ENCODE measurements at regions not wholly inside any gene's neighbourhood (a gene's known extent, or its start where the extent isn't known, plus 50 kb on each side); places are given as distances from the start of the nearest gene placed in this dataset.

- Histone ChIP-seq H3K36me3 (ENCODE audit: control insufficient read depth in 1 of 2, insufficient read depth in 2 of 2, low read length in 2 of 2) (no peaks in the 10 kb centered on the region), H3K9me3 (ENCODE audit: control insufficient read depth in 1 of 2, insufficient read depth in 1 of 2, low read depth in 1 of 2, low read length in 2 of 2) (no peaks in the 10 kb centered on the region), H3K27ac (ENCODE audit: low read depth, low read length) (peak overlapping the region; percentile 1; the same call in 1 of the 2 replicates), H4K20me1 (ENCODE audit: insufficient read depth) (no peaks in the 10 kb centered on the region), H3K9me2 (ENCODE audit: insufficient read depth) (no peaks in the 10 kb centered on the region), H3K27me3 (ENCODE audit: insufficient read depth, low read length) (no peaks in the 10 kb centered on the region), H3K4me3 (replicated peaks in 1 of 2; ENCODE audit: low read depth in 1 of 2, low read length in 2 of 2) (peak overlapping the region; percentile 24 to 47), H3K4me2 (ENCODE audit: low read length) (peak overlapping the region; percentile 74), H2AFZ (ENCODE audit: low read depth, low read length, poor library complexity, severe bottlenecking) (peak overlapping the region; percentile 89), H3K79me2 (ENCODE audit: insufficient read depth, low read length) (no peaks in the 10 kb centered on the region), H3K4me1 (ENCODE audit: control insufficient read depth in 1 of 2, insufficient read depth in 2 of 2, low read length in 2 of 2) (peaks cover 11 to 27% of the 10 kb centered on the region in 2 experiments), H3K9ac (ENCODE audit: low read length) (peak overlapping the region; percentile 28)
- no TSS peak for BruUV-seq (replicated peaks)
- ChIA-PET CTCF (interaction anchor here (0.7 to 1.2 kb wide), 2 partner anchors 174 to 227 kb away, joined by 4 to 5 read pairs; no protein-coding TSS in a partner anchor), RAD21 (ENCODE audit: low non-redundant PET in 1 of 2, low total read pairs in 2 of 2, uncharacterized antibody in 2 of 2, unreplicated experiment in 2 of 2) (no interaction called here), POLR2A (interaction anchor here (1.1 kb wide), 1 partner anchor 10 kb away, joined by 5 read pairs; no protein-coding TSS in a partner anchor)
- intact Hi-C loops (cut with micrococcal nuclease): loop anchor here (5.0 kb wide), 1 partner anchor 225 kb away; the partner anchor contains the start of gene MARCKS
- DNase-seq (ENCODE audit: low read depth, low spot score): peak; percentile 65
- peak; percentile 85 for ATAC-seq
- TF ChIP-seq RAD21 (IDR thresholded peaks at IDR 0.05; ENCODE audit: low read depth): 0 out of 2 replicates have a peak, but pooled peaks have one; percentile 13
- TF ChIP-seq SIN3A (IDR thresholded peaks at IDR 0.05; ENCODE audit: low read depth): 0 out of 2 replicates have a peak, but pooled peaks have one; percentile 53
- peak; percentile 72 for TF ChIP-seq JUND (IDR thresholded peaks at IDR 0.05)
- no peak for TF ChIP-seq ZFX (IDR thresholded peaks at IDR 0.05)
- peak; percentile 66 for TF ChIP-seq SP1 (IDR thresholded peaks at IDR 0.05; ENCODE audit: low read depth)
- peak; percentile 81 for TF ChIP-seq FOSL1 (IDR thresholded peaks at IDR 0.05; ENCODE audit: low read depth)
- TF ChIP-seq MAX (IDR thresholded peaks at IDR 0.05): peak; percentile 30; the same call in 1 of the 2 replicates
- no peak for TF ChIP-seq ELF1 (IDR thresholded peaks at IDR 0.05; ENCODE audit: borderline replicate concordance, low read depth)
- peak; percentile 49; the same call in 1 of the 2 replicates for TF ChIP-seq CEBPB (IDR thresholded peaks at IDR 0.05; ENCODE audit: low read depth)
Observed at GRCh38 chr6:113632220-113632864, 224.8 kb upstream of the MARCKS start.

GRCh38 chr6:113633638-113634037 lies 223.5 kb upstream of the MARCKS start:
- no peaks in the 10 kb centered on the region for H3K36me3 ChIP-seq (ENCODE audit: control insufficient read depth in 1 of 2, insufficient read depth in 2 of 2, low read length in 2 of 2)
- peaks cover 11 to 27% of the 10 kb centered on the region in 2 experiments for H3K4me1 ChIP-seq (ENCODE audit: control insufficient read depth in 1 of 2, insufficient read depth in 2 of 2, low read length in 2 of 2)
- no peaks in the 10 kb centered on the region for H3K9me3 ChIP-seq (ENCODE audit: control insufficient read depth in 1 of 2, insufficient read depth in 1 of 2, low read depth in 1 of 2, low read length in 2 of 2)
- TF ChIP-seq ELF1 (IDR thresholded peaks at IDR 0.05; ENCODE audit: borderline replicate concordance, low read depth) (no peak), ZBTB33 (IDR thresholded peaks at IDR 0.05; ENCODE audit: extremely low read depth, insufficient replicate concordance, low read length) (no peak), MAX (IDR thresholded peaks at IDR 0.05) (no peak)
- intact Hi-C loops (cut with micrococcal nuclease): loop anchor here (5.0 kb wide), 1 partner anchor 224 kb away; the partner anchor contains the start of gene MARCKS
- ChIA-PET CTCF (no interaction called here), POLR2A (interaction anchor here (1.1 kb wide), 1 partner anchor 9 kb away, joined by 5 read pairs; no protein-coding TSS in a partner anchor), RAD21 (ENCODE audit: low non-redundant PET in 1 of 2, low total read pairs in 2 of 2, uncharacterized antibody in 2 of 2, unreplicated experiment in 2 of 2) (no interaction called here)
- H2AFZ ChIP-seq (ENCODE audit: low read depth, low read length, poor library complexity, severe bottlenecking): peak overlapping the region; percentile 71
- no peak overlapping the region for H3K27ac ChIP-seq (ENCODE audit: low read depth, low read length)
- peak overlapping the region; percentile 74; the same call in 1 of the 2 replicates for H3K4me2 ChIP-seq (ENCODE audit: low read length)
- no peaks in the 10 kb centered on the region for H3K9me2 ChIP-seq (ENCODE audit: insufficient read depth)
- H3K4me3 ChIP-seq (replicated peaks in 1 of 2; ENCODE audit: low read depth in 1 of 2, low read length in 2 of 2): no peak overlapping the region
- no peaks in the 10 kb centered on the region for H3K79me2 ChIP-seq (ENCODE audit: insufficient read depth, low read length)
- no peak overlapping the region for H3K9ac ChIP-seq (ENCODE audit: low read length)
- no TSS peak for BruUV-seq (replicated peaks)
- DNase-seq (ENCODE audit: low read depth, low spot score) (no peak), ATAC-seq (no peak)
- no peaks in the 10 kb centered on the region for H4K20me1 ChIP-seq (ENCODE audit: insufficient read depth)
- H3K27me3 ChIP-seq (ENCODE audit: insufficient read depth, low read length): no peaks in the 10 kb centered on the region
